ENCODE measurements at regions not wholly inside any gene's neighbourhood (a gene's known extent, or its start where the extent isn't known, plus 50 kb on each side); places are given as distances from the start of the nearest gene placed in this dataset.

GRCh38 chr2:8452979-8453903 lies 228.6 kb upstream of the ID2 start:
- Mint-ChIP-seq H3K9me3 (peaks cover 0 to 6% (median 2%) of the 10 kb centered on the region in 7 donors), H3K27ac (no peak overlapping the region), H3K27me3 (ENCODE audit: low read depth in 3 of 3) (peaks cover 26 to 39% (median 35%) of the 10 kb centered on the region in 3 donors), H3K4me1 (peaks cover 25% of the 10 kb centered on the region), H3K36me3 (peaks cover 0 to 2% of the 10 kb centered on the region in 2 donors), H3K4me3 (no peak overlapping the region)
- no peak for DNase-seq
- no peaks in the 10 kb centered on the region for H3K36me3 ChIP-seq (replicated peaks in 1 of 2; ENCODE audit: control insufficient read depth in 1 of 2, insufficient read depth in 2 of 2, low read length in 2 of 2)
- no peaks in the 10 kb centered on the region for H3K79me2 ChIP-seq (ENCODE audit: insufficient read depth, low read length)
- H3K4me3 ChIP-seq (replicated peaks in 1 of 3; ENCODE audit: low read depth in 2 of 3, low read length in 3 of 3), result no peak overlapping the region
- no peak for TF ChIP-seq CTCF (IDR thresholded peaks at IDR 0.05)
- no peaks in the 10 kb centered on the region for H3K9me3 ChIP-seq (replicated peaks in 1 of 2; ENCODE audit: control insufficient read depth in 1 of 2, insufficient read depth in 1 of 2, low read length in 2 of 2)
- no peak overlapping the region for H3K27ac ChIP-seq (ENCODE audit: low read depth in 1 of 2, low read length in 2 of 2)
- peaks cover 13 to 25% of the 10 kb centered on the region in 2 donors for H3K4me1 ChIP-seq (ENCODE audit: control insufficient read depth in 1 of 2, insufficient read depth in 2 of 2, low read length in 2 of 2)
- H4K20me1 ChIP-seq (ENCODE audit: insufficient read depth, low read length), result no peaks in the 10 kb centered on the region
- H3K27me3 ChIP-seq (ENCODE audit: control insufficient read depth in 2 of 2, insufficient read depth in 2 of 2, low read length in 2 of 2), result peaks cover 7 to 18% of the 10 kb centered on the region in 2 donors
- H2AFZ ChIP-seq (ENCODE audit: insufficient read depth, low read depth, low read length, poor library complexity, severe bottlenecking), result peak overlapping the region; percentile 8
- intact Hi-C loops (cut with micrococcal nuclease), result no loop called here
- H3K4me2 ChIP-seq (replicated peaks; ENCODE audit: extremely low read depth, low read length, poor library complexity, severe bottlenecking), result no peak overlapping the region
- WGBS (ENCODE audit: insufficient coverage), result 71% methylated on average over 8 of the region's 15 CpGs
- no peak overlapping the region for H3K9ac ChIP-seq (ENCODE audit: insufficient read depth, low read length, poor library complexity, severe bottlenecking)

- no peaks in the 10 kb centered on the region for H3K36me3 ChIP-seq (replicated peaks in 1 of 2; ENCODE audit: control insufficient read depth in 1 of 2, insufficient read depth in 2 of 2, low read length in 2 of 2)
- no peak overlapping the region for H3K27ac Mint-ChIP-seq
- no peak for DNase-seq
- peaks cover 13 to 25% of the 10 kb centered on the region in 2 donors for H3K4me1 ChIP-seq (ENCODE audit: control insufficient read depth in 1 of 2, insufficient read depth in 2 of 2, low read length in 2 of 2)
- peaks cover 31 to 44% (median 39%) of the 10 kb centered on the region in 3 donors for H3K27me3 Mint-ChIP-seq (ENCODE audit: low read depth in 3 of 3)
- intact Hi-C loops (cut with micrococcal nuclease), result no loop called here
- no peak overlapping the region for H3K9ac ChIP-seq (ENCODE audit: insufficient read depth, low read length, poor library complexity, severe bottlenecking)
- H3K36me3 Mint-ChIP-seq, result peaks cover 0 to 4% of the 10 kb centered on the region in 2 donors
- H3K4me1 Mint-ChIP-seq, result peaks cover 24% of the 10 kb centered on the region
- no peaks in the 10 kb centered on the region for H4K20me1 ChIP-seq (ENCODE audit: insufficient read depth, low read length)
- H2AFZ ChIP-seq (ENCODE audit: insufficient read depth, low read depth, low read length, poor library complexity, severe bottlenecking), result no peak overlapping the region
- H3K4me3 ChIP-seq (replicated peaks in 1 of 3; ENCODE audit: low read depth in 2 of 3, low read length in 3 of 3), result no peak overlapping the region
- peaks cover 0 to 6% (median 2%) of the 10 kb centered on the region in 7 donors for H3K9me3 Mint-ChIP-seq
- H3K9me3 ChIP-seq (replicated peaks in 1 of 2; ENCODE audit: control insufficient read depth in 1 of 2, insufficient read depth in 1 of 2, low read length in 2 of 2), result no peaks in the 10 kb centered on the region
- H3K4me2 ChIP-seq (replicated peaks; ENCODE audit: extremely low read depth, low read length, poor library complexity, severe bottlenecking), result no peak overlapping the region
- no peaks in the 10 kb centered on the region for H3K79me2 ChIP-seq (ENCODE audit: insufficient read depth, low read length)
- H3K4me3 Mint-ChIP-seq, result no peak overlapping the region
- 95% methylated on average over 8 of the region's 12 CpGs for WGBS (ENCODE audit: insufficient coverage)
- H3K27ac ChIP-seq (ENCODE audit: low read depth in 1 of 2, low read length in 2 of 2), result no peak overlapping the region
- TF ChIP-seq CTCF (IDR thresholded peaks at IDR 0.05), result no peak
- peaks cover 7 to 18% of the 10 kb centered on the region in 2 donors for H3K27me3 ChIP-seq (ENCODE audit: control insufficient read depth in 2 of 2, insufficient read depth in 2 of 2, low read length in 2 of 2)
Measured at GRCh38 chr2:8453904-8454302, 228.0 kb upstream of the ID2 start.

Measured in CD14-positive monocyte (primary cell).